ENCODE measurements at regions not wholly inside any gene's neighbourhood (a gene's known extent, or its start where the extent isn't known, plus 50 kb on each side); places are given as distances from the start of the nearest gene placed in this dataset.
A peak's percentile ranks its signal among the peaks of the same experiment; 100 is the strongest.

DNA sequence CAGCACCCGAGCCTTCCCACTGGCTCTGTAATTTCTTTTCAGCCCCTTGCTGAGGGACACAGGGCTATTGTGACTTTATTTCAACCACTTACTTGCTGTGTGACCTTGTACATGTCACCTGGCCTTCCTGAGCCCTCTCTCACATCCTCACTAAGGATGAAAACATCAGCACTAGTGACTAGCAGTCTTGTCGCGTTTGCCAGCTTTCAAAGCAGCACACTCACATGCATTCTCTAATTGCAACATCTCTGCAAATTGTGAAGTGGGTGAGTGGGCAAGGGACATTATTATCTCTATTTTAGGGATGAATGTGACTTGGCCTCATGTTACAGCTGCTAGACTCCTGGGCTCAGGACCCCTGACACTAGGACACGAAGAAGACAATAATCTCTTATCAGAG, 144.5 kb downstream of the SEC61B start:
- DNase-seq = no peak

GRCh38 chr9:99368341-99369326, 146.6 kb downstream of the SEC61B start:
- peak in 1 of 2 donors; percentile 29 for DNase-seq

DNA sequence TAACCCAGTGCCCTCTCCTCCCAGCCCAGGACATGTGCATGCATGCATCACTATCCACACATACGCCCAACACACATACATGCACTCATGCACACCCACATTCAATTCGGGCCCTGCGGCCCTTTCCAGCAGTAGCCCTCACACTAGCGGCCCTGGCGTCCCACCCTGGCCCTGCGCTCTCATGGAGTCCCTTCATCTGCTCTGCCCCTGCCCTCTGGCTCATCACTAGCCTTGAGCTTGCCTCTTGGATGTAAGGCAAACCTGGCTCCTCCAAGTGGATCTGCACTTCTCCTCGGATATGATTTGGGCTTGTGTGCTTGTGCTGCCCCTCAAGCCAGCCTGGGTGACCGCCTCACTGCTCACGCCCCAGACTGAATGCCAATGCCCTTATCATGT, 147.2 kb downstream of the SEC61B start:
- no peak for DNase-seq

DNA sequence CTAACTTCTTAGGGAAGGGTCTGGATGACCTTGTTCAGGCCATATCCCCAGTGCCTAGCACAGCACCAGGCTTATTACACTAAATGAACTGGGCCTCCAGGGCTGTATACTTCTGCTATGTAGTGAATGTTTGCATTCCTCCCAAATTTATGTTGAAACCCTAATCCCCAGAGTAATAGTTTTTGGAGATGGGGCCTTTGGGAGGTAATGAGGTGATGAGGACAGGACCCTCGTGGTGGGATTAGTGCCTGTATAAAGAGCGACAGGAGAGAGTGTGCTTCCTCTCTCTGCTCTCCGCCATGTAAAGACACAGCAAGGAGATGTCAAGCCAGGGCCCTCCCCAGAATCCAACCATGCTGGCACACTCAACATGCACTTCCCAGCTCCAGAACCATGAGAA, 148.3 kb downstream of the SEC61B start:
- no peak for DNase-seq

- DNase-seq = no peak
Observed at GRCh38 chr9:99371376-99371775, 149.3 kb downstream of the SEC61B start.

GRCh38 chr9:99373912-99374311, 151.8 kb downstream of the SEC61B start:
- peak in 1 of 2 donors; percentile 15 for DNase-seq

GRCh38 chr9:99374793-99375192, 152.7 kb downstream of the SEC61B start:
- no peak for DNase-seq

GRCh38 chr9:99375481-99375880, 153.4 kb downstream of the SEC61B start:
- DNase-seq = no peak

DNA sequence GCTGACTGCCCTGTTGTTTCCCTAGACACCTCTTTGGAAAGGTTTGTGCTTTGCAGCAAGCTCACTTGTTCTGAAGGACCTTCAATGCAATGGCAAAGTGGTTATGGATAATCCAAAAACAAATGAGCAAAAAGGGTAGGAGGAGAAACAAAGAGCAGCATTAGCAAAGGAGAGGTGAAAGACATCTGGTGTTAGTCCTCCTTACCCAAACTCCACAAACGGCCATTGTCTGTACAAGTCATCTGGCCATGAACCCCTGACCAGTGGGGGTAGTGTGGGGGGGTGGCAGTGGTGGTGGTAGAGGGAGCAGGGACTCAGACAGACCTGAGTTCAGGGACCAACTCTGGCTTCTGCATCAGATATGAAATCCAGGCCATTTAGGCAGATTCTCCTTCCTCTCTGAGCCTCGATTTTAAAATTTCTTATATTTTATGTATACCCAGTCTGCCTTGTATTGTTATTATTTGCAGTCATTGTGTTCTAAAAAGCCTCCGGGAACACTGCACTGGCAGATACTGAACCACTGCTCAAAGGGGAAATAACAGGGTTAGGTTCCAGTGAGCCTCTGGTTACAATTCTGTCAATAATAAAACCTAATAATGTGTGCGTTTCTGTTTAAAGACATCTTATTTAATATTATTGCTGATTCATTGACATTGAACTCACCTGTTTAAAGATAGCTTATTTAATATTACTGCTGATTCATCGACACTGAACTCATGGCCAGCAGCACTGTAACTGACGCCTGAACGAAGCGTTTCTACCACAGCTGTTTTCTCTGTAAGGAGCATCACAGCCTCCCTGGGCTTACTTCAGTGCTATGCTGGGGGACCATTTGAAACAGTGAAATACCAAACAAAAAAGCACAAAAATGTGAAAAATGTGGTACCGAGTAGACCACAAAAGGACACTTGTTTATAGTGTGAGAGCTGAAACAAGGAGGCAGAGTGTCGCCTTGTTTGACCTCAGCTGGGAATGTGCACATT, 156.0 kb downstream of the SEC61B start:
- no peak for DNase-seq

DNA sequence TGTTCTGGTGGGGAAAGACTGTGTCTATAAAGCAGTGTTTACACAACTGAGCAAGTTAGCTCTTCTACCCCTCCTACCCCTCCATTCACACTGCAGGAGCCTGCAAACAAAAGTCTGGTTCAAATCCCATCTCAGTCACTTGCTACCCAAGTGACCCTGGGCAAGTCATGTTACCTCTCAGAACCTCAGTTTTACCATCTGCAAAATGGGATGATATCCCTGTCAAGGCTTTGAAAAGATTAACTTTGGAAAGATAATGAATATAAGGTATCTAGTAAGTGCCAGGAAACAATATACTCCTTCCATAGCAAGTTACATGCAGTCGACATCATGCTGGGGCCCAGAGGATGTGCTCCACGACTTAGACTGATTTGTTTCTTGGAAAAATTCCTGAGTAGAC, 161.5 kb downstream of the SEC61B start:
- DNase-seq = no peak

DNA sequence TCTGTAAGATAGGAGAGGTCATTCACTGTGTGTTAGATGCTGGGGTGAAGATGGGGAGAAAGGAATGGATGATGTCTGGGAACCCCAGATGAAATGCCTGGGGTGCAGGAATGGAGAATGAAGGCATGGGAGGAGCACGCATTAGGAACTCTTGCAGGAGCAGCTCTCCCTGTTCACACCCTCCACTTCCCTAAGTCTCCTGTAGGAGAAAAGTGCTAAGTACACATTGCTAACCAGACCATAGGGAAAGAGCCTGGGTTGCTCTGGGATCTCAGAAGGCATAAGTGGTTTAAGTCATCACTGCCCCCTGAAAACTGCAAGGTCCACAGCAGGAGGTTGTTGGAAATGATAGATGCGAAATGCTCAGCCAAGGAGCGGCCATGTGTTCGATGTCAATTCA, 163.1 kb downstream of the SEC61B start:
- no peak for DNase-seq

DNA sequence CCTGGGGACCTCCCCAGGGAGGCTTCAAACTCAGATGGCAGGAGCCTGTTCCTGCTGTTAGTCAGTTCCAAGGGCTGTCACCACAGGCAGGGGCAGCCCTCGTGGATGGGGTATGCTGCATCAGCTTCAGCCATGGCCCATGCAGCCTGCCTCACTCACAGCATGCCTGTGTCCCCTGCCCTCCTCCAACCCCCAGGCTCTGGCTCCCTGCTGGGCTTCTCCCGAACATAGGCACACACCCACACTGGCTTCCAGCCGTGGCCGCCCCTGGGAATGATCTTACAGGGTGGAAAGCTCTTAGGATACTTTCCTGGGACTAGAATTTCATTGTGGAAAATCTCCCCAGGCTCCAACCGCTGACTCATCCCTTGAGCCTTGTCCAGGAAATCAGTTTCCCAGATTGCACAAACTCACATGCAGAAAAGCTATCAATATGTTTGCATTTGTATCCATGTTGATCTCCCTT, 163.8 kb downstream of the SEC61B start:
- DNase-seq = no peak

DNA sequence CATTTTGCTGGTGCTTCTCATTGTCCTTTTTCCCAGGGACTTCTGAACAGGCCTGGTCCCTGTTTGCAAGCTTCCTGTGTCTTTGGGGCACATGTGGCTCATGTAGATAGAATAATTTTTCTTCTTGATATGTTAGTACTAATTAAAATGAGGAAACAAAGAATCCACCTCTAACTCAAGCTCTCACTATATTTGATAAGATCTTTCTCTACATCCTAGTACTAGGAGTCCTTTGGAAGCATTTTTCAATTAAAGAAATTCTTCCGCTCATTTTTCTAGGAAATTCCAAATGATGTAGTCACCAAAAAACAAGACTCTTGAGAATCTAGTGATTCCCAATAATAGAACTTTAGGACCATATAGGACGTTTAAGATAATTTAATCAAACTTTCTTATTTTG, 165.3 kb downstream of the SEC61B start:
- DNase-seq = no peak

- no peak for DNase-seq
Observed at GRCh38 chr9:99389087-99390033, 167.3 kb downstream of the SEC61B start.

DNA sequence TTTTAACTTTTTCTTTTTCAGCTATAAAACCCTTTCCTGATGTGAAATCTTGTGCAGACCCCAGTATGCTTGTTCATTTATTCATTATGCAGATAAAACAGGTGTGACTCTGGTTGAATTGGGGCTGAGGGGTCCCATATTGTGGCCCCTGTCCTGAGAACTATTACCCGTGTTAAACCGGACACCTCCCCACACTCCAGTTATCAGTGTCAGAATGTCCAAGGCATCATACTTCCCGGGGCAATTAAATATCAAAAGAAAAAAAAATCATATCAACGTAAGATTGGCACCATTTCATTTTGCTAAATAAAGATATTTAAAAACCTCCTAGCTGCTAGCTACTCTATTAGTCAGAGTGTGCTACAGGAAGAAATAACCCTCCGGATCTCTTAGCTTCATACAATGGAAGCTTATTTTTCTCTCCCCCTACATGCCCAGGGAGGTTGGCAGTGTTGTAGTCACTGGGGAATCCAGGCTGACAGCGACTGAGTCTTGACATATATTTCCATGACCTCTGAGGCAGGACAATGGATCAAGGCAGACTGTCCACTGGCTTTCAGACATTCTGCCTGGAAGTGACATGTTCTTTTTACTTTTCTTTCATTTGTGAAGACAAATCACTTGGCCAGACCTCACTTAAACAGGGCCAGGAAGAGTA, 170.0 kb downstream of the SEC61B start:
- no peak for DNase-seq

- no peak for DNase-seq
Observed at GRCh38 chr9:99392986-99393385, 170.9 kb downstream of the SEC61B start.

- no peak for DNase-seq
Observed at GRCh38 chr9:99393993-99394392, 171.9 kb downstream of the SEC61B start.

DNA sequence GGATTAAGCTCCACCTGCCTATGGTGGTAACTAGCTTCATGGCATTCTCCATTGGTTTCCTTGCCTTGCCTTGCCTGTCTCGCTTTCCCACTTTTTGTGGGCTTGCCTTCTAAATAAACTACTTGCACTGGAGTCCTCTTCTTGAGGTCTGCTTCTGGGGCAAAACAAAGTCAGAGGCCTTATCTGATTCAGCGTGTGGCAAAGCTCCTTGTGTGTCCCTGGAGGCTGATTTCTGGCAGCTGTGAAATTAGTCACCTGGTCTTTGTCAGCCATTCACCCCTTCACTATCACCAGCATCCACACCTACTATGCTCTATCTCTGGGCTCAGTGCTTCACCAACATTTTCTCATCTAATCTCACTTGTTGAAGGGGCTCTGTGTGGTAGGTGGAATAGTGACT, 176.2 kb downstream of the SEC61B start:
- DNase-seq = no peak

GRCh38 chr9:99399474-99399873, 177.4 kb downstream of the SEC61B start:
- DNase-seq = no peak

- DNase-seq = no peak
Observed at GRCh38 chr9:99400184-99400731, 178.2 kb downstream of the SEC61B start.
